GM06990 (cell line): ENCODE measurements at regions not wholly inside any gene's neighbourhood (a gene's known extent, or its start where the extent isn't known, plus 50 kb on each side); places are given as distances from the start of the nearest gene placed in this dataset.

Experiments
- DNase-seq: peaks from one replicate; pipeline ENCODE4 v3.0.0-alpha.2; 2011; ENCODE audit not compliant: insufficient read length; ENCODE audit errors: extremely low read depth
- H3K27me3 ChIP-seq: replicated peaks from 2 replicates; pipeline ENCODE4 v1.6.0; 2011; ENCODE audit warnings: low read length; ENCODE audit not compliant: control insufficient read depth, insufficient read depth
- H3K36me3 ChIP-seq: 2 replicates; pipeline ENCODE4 v1.5.1; 2011; ENCODE audit warnings: low read length; ENCODE audit not compliant: control insufficient read depth, insufficient read depth
- H3K4me3 ChIP-seq: replicated peaks from 2 replicates; pipeline ENCODE4 v1.5.1; 2011; ENCODE audit warnings: low read depth, mild to moderate bottlenecking, control low read depth, low read length
- CTCF ChIP-seq: IDR thresholded peaks from 2 replicates; pipeline ENCODE4 v1.5.1; 2011; ENCODE audit warnings: low read length, control low read depth, mild to moderate bottlenecking, inconsistent platforms; ENCODE audit not compliant: insufficient read depth, poor library complexity, severe bottlenecking

DNA sequence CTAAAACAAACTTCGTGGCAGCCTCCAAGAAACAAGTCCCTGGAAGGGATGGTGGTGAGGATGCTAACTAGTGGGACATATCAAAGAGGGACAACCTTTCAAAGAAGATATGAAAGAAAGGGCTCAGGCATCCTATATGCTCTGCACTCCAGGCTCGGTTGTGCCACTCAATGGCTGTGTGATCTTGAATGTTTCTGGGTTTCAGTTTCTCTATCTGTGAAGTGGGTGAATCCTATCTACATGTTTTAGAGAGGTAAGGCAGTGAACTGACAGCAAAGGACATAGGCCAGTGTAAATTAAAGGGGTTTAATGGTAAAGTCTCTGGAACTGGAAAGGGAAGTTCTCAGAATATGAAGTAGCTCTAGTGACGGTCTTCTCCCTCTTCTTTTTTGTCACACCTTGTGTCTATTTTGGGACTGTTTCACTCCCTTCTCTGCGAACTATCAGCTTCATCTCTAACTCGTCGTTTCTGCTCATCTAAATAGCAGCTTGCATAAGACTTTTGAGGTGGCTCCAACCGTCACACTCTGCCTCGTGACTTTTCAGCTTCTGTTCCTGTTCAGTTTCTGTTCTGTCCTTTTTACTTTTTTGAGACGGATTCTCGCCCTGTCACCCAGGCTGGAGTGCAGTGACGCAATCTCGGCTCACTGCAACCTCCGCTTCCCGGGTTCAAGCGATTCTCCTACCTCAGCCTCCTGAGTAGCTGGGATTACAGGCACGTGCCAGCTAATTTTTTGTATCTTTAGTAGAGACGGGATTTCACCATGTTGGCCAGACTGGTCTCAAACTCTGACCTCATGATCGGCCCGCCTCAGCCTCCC, 273.6 kb downstream of the SUDS3 start:
- DNase-seq = no peak
- Histone ChIP-seq H3K36me3 (no peaks in the 10 kb centered on the region), H3K4me3 (no peak overlapping the region), H3K27me3 (no peaks in the 10 kb centered on the region)
- TF ChIP-seq CTCF = no peak

DNA sequence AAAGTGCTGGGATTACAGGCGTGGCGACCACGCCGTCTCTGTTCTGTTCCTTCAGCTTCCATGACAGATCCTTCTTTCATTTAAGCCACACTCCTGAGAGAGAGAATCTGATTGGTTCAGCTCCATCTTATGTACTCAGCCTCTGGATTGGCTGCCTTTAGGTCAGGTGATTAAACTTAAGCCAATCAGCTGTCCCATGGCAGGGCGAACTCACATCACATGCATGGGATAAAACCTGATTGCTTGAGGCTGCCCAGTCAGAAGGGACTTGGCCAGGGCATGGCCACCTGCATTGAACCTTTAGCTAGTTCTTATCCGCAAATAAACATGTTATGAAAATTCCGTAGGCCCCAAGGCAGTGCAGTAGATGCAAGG, 274.2 kb downstream of the SUDS3 start:
- Histone ChIP-seq H3K4me3 (no peak overlapping the region), H3K36me3 (no peaks in the 10 kb centered on the region), H3K27me3 (no peaks in the 10 kb centered on the region)
- no peak for TF ChIP-seq CTCF
- DNase-seq = no peak

- DNase-seq = no peak
- TF ChIP-seq CTCF = no peak
- no peaks in the 10 kb centered on the region for H3K36me3 ChIP-seq
- no peak overlapping the region for H3K4me3 ChIP-seq
- H3K27me3 ChIP-seq = no peaks in the 10 kb centered on the region
Measured at GRCh38 chr12:118651487-118651886, 275.1 kb downstream of the SUDS3 start.

GRCh38 chr12:118655588-118655987, 279.2 kb downstream of the SUDS3 start:
- Histone ChIP-seq H3K27me3 (no peaks in the 10 kb centered on the region), H3K4me3 (no peak overlapping the region), H3K36me3 (no peaks in the 10 kb centered on the region)
- DNase-seq = no peak
- no peak for TF ChIP-seq CTCF

DNA sequence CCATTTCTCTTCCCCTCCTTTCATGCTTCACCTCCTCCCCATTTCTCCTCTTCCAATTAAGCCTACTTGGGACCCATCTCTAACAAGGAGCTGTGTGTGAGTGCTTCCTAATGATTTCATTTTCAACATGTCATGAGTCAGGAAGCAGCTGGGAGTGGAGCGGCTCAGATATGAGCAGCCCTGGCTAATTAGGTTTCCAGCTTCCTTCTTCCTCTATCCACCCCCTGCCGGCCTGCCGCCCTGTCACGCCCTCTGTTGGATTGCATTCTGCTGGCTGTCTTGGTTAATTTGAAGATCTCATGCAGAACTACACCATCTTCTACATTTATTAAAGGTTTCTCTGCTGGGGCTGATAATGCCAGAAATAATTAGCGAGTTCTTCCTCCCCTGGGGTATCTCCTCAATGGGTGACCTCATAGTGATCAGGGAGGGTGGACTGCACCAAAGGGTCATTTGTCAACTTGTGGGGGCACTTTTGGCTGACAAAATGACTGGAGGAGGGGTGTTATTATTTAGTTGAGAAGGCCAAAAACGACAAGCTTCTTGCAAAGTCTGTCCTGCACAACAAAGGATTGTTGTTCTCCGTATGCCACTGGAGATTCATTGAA, 300.9 kb upstream of the SRRM4 start:
- DNase-seq = no peak
- H3K4me3 ChIP-seq = no peak overlapping the region
- no peaks in the 10 kb centered on the region for H3K27me3 ChIP-seq
- TF ChIP-seq CTCF = no peak
- no peaks in the 10 kb centered on the region for H3K36me3 ChIP-seq
